ENCODE measurements at regions not wholly inside any gene's neighbourhood (a gene's known extent, or its start where the extent isn't known, plus 50 kb on each side); places are given as distances from the start of the nearest gene placed in this dataset.

GRCh38 chr7:25725451-25725850 lies 426.5 kb upstream of the NFE2L3 start:
- Mint-ChIP-seq H3K27me3 (peaks cover 31% of the 10 kb centered on the region), H3K4me3 (no peak overlapping the region), H3K9me3 (peaks cover 4% of the 10 kb centered on the region), H3K36me3 (no peaks in the 10 kb centered on the region), H3K27ac (no peak overlapping the region), H3K4me1 (ENCODE audit: unreplicated experiment) (peaks cover 22% of the 10 kb centered on the region)
- TF ChIP-seq, protein P1, sequence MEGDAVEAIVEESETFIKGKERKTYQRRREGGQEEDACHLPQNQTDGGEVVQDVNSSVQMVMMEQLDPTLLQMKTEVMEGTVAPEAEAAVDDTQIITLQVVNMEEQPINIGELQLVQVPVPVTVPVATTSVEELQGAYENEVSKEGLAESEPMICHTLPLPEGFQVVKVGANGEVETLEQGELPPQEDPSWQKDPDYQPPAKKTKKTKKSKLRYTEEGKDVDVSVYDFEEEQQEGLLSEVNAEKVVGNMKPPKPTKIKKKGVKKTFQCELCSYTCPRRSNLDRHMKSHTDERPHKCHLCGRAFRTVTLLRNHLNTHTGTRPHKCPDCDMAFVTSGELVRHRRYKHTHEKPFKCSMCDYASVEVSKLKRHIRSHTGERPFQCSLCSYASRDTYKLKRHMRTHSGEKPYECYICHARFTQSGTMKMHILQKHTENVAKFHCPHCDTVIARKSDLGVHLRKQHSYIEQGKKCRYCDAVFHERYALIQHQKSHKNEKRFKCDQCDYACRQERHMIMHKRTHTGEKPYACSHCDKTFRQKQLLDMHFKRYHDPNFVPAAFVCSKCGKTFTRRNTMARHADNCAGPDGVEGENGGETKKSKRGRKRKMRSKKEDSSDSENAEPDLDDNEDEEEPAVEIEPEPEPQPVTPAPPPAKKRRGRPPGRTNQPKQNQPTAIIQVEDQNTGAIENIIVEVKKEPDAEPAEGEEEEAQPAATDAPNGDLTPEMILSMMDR (conservative IDR thresholded peaks at IDR 0.05), result no peak
- no peak for DNase-seq (ENCODE audit: extremely low spot score, unreplicated experiment)

DNA sequence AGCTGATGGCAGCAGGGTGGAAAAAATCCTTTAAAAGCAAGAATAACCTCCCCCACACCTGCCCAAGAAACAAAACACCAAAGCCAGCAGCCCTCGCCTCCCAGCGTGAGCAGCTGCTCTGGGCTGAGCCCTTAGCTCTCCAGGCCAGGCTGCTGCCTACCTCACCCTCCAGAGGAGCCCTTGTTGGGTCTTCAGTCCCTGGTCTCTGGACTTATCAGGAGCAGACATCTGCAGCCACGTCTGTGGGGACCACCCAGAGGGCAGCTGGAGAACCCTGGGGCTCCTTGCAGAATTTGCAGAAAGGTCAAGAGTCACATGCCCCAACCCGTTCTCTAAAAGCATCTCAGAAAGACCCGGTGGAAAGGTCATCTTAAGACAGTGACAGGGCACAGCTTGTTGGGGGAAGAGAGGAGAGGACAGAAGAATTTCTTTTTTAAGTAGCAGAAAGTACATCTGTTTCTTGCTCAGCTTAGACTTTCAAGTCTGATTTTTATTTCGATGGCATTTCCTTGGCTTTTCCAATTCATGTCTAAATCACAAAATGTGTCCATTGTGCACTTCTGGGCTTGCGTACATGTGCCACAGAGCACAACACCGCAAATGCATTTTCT lies 425.7 kb upstream of the NFE2L3 start:
- H3K4me1 Mint-ChIP-seq (ENCODE audit: unreplicated experiment), result peaks cover 22% of the 10 kb centered on the region

DNA sequence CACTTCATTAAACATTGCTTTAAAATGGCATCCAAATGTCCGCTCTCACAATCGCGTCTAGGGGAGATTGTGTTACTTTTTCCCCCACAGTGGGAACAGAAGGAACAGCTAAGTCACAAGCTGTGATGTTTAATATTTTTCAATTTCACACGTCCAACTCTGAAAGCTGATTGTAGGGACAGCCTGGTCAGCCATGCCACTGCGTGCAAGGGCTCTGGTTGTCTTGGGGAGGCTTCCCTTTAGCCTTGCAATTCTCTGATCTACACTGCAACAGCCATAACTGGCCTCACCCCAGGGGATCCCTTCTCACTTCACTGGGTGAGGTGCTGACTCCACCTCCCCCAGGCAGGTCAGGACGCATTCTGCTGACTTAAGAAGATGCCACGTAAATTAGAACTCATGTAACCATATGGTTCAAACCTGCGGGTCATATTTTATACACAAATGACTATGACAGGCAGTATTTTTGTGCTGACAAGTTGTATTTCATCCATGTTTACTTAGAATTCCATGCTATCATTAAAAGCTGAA lies 425.2 kb upstream of the NFE2L3 start:
- H3K36me3 Mint-ChIP-seq, result no peaks in the 10 kb centered on the region
- peak overlapping the region; percentile 28 for H3K4me3 Mint-ChIP-seq
- peak overlapping the region; percentile 4 for H3K27ac Mint-ChIP-seq
- peaks cover 21% of the 10 kb centered on the region for H3K27me3 Mint-ChIP-seq
- H3K4me1 Mint-ChIP-seq (ENCODE audit: unreplicated experiment), result peaks cover 22% of the 10 kb centered on the region
- TF ChIP-seq, protein P1 (conservative IDR thresholded peaks at IDR 0.05), result no peak
- peaks cover 4% of the 10 kb centered on the region for H3K9me3 Mint-ChIP-seq
- no peak for DNase-seq (ENCODE audit: extremely low spot score, unreplicated experiment)

More for the DNA sequence above, 425.7 kb upstream of the NFE2L3 start:
- TF ChIP-seq, protein P1 (conservative IDR thresholded peaks at IDR 0.05), result no peak
- Mint-ChIP-seq H3K36me3 (no peaks in the 10 kb centered on the region), H3K27me3 (peaks cover 26% of the 10 kb centered on the region), H3K4me3 (peak overlapping the region; percentile 56), H3K9me3 (peaks cover 4% of the 10 kb centered on the region), H3K27ac (peak overlapping the region; percentile 4)
- DNase-seq (ENCODE audit: extremely low spot score, unreplicated experiment), result no peak

DNA sequence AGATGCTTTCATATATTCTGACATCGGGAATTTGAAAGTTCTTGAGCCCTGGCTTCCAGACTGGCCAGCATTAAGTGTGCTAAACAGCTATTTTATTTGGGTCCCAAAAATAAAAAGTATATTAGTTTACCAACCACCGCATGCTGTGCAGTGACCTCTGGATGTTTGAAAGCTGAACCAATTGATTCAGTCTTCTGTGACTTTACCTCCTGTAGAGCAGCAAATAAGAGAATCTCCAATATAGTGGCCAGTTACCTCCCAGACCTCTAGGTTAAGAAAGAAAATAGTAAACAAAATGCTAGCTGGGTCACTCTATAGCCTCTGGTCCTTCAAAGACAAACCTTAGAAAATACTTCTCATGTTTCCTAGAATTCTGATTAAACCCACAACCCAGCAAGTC lies 424.6 kb upstream of the NFE2L3 start:
- no peak overlapping the region for H3K4me3 Mint-ChIP-seq
- no peak for DNase-seq (ENCODE audit: extremely low spot score, unreplicated experiment)
- H3K36me3 Mint-ChIP-seq, result no peaks in the 10 kb centered on the region
- no peak overlapping the region for H3K27ac Mint-ChIP-seq
- H3K27me3 Mint-ChIP-seq, result peaks cover 21% of the 10 kb centered on the region
- TF ChIP-seq, protein P1 (conservative IDR thresholded peaks at IDR 0.05), result no peak
- peaks cover 4% of the 10 kb centered on the region for H3K9me3 Mint-ChIP-seq
- H3K4me1 Mint-ChIP-seq (ENCODE audit: unreplicated experiment), result peaks cover 22% of the 10 kb centered on the region

GRCh38 chr7:25727876-25728275 lies 424.1 kb upstream of the NFE2L3 start:
- H3K36me3 Mint-ChIP-seq, result no peaks in the 10 kb centered on the region
- peaks cover 20% of the 10 kb centered on the region for H3K27me3 Mint-ChIP-seq
- TF ChIP-seq, protein P1 (conservative IDR thresholded peaks at IDR 0.05), result no peak
- no peak overlapping the region for H3K27ac Mint-ChIP-seq
- H3K4me1 Mint-ChIP-seq (ENCODE audit: unreplicated experiment), result peaks cover 22% of the 10 kb centered on the region
- H3K9me3 Mint-ChIP-seq, result peaks cover 4% of the 10 kb centered on the region
- no peak for DNase-seq (ENCODE audit: extremely low spot score, unreplicated experiment)
- H3K4me3 Mint-ChIP-seq, result no peak overlapping the region
